ENCODE measurements at regions not wholly inside any gene's neighbourhood (a gene's known extent, or its start where the extent isn't known, plus 50 kb on each side); places are given as distances from the start of the nearest gene placed in this dataset.
A peak's percentile ranks its signal among the peaks of the same experiment; 100 is the strongest.

- H3K27ac Mint-ChIP-seq, result no peak overlapping the region
- H2BK15ac ChIP-seq (ENCODE audit: low read depth, low read length), result no peak overlapping the region
- TF ChIP-seq CTCF (conservative IDR thresholded peaks at IDR 0.05), result peak; percentile 68
- H3K4me3 Mint-ChIP-seq, result no peak overlapping the region
- H3K14ac ChIP-seq (ENCODE audit: insufficient read depth, low read length), result no peak overlapping the region
- no peaks in the 10 kb centered on the region for H3K79me2 ChIP-seq (ENCODE audit: insufficient read depth, low read length)
- H3K18ac ChIP-seq (ENCODE audit: insufficient read length, low read depth, low read length), result no peak overlapping the region
- no peak for DNase-seq
- H3K36me3 Mint-ChIP-seq (ENCODE audit: insufficient read depth in 1 of 3, low read depth in 3 of 3), result peaks cover 9 to 13% (median 9%) of the 10 kb centered on the region in 3 experiments
- H2AK5ac ChIP-seq (ENCODE audit: insufficient read length, low read length), result no peak overlapping the region
- H4K5ac ChIP-seq (ENCODE audit: insufficient read length, low read depth, low read length), result no peak overlapping the region
- H4K8ac ChIP-seq (replicated peaks; ENCODE audit: insufficient read length, low read depth, low read length), result no peak overlapping the region
- H4K91ac ChIP-seq (ENCODE audit: insufficient read length, low read depth, low read length), result no peak overlapping the region
- no peaks in the 10 kb centered on the region for H3K4me1 ChIP-seq (ENCODE audit: insufficient read depth, low read length)
- no peak overlapping the region for H2BK20ac ChIP-seq (ENCODE audit: low read depth, low read length, poor library complexity, severe bottlenecking)
- no peak overlapping the region for H2BK120ac ChIP-seq (ENCODE audit: low read depth, low read length, poor library complexity, severe bottlenecking)
- no peaks in the 10 kb centered on the region for H3K23me2 ChIP-seq (ENCODE audit: insufficient read length, low read depth, low read length, poor library complexity, severe bottlenecking)
- H3K9ac ChIP-seq (ENCODE audit: extremely low read depth, insufficient read length, low read length), result no peak overlapping the region
- H3K56ac ChIP-seq (ENCODE audit: insufficient read length, low read depth, low read length), result no peak overlapping the region
- H4K20me1 ChIP-seq (ENCODE audit: control insufficient read depth, insufficient read depth, insufficient read length), result no peaks in the 10 kb centered on the region
- H3K9me3 ChIP-seq (ENCODE audit: control insufficient read depth, low read depth, low read length), result no peaks in the 10 kb centered on the region
- no peaks in the 10 kb centered on the region for H3K79me1 ChIP-seq (ENCODE audit: insufficient read depth, low read depth, low read length, poor library complexity, severe bottlenecking)
- H3K4me2 ChIP-seq (ENCODE audit: insufficient read depth, insufficient read length, low read length), result no peak overlapping the region
- H3K23ac ChIP-seq (ENCODE audit: insufficient read length, low read depth, low read length), result no peak overlapping the region
- H3K9me3 Mint-ChIP-seq, result peaks cover 14% of the 10 kb centered on the region in 2 experiments
- no peak overlapping the region for H3K27ac ChIP-seq (ENCODE audit: insufficient read length, low read depth, low read length)
- no peaks in the 10 kb centered on the region for H3K27me3 ChIP-seq (ENCODE audit: insufficient read depth, low read length)
- H2BK5ac ChIP-seq (ENCODE audit: insufficient read length, low read length), result no peak overlapping the region
- no peak overlapping the region for H2AFZ ChIP-seq (ENCODE audit: low read length)
- no peaks in the 10 kb centered on the region for H3K4me1 Mint-ChIP-seq
- no peak overlapping the region for H2BK12ac ChIP-seq (ENCODE audit: insufficient read length, low read depth, low read length)
- no peak overlapping the region for H3T11ph ChIP-seq (ENCODE audit: low read length)
- H3K27me3 Mint-ChIP-seq (ENCODE audit: low read depth), result no peaks in the 10 kb centered on the region
- H3K4ac ChIP-seq (ENCODE audit: low read depth, low read length), result no peak overlapping the region
These were observed 362.2 kb downstream of the SMARCA1 start for GRCh38 chrX:129161108-129161507.

Data from H9 (cell line).